ENCODE measurements at regions not wholly inside any gene's neighbourhood (a gene's known extent, or its start where the extent isn't known, plus 50 kb on each side); places are given as distances from the start of the nearest gene placed in this dataset.

DNA sequence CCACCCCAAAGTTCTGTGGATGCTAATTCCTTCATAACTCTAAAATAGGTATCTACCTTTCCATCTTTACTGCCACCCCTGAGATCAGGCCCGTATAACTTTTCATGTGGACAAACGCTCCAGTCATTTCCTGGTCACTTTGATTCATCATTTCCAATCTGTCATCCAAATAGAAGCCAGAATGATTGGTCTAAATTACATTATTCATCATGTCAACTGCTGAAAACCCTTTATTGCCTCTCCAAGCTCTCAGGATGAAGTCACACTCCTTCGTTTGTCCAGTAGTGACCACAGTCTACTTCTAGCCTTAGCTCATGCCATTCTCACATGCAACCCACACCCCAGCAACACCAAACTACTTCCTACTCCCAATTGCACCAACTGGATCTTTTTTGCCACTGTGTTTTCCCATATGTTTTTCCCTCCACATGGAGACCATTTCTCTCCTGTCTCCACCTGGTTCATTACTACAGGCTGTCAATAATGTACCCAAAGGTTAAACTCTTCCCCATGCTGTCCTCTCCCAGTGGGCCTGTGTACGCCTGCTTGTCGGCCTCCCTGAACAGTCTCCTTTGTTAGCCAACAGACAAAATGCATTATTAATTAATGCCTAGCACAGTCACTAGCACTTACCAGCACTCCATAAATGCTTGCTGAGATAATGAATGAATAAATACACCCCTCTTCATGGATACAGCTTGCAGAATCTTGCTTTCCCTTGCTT is 382.6 kb upstream of the NOCT start:
- Histone ChIP-seq H3K36me3 (replicated peaks; ENCODE audit: insufficient read depth, low read length) (no peaks in the 10 kb centered on the region), H3K79me2 (ENCODE audit: low read length) (no peaks in the 10 kb centered on the region), H3K9me3 (replicated peaks; ENCODE audit: insufficient read depth, low read length) (no peaks in the 10 kb centered on the region), H3K9ac (ENCODE audit: low read length) (no peak overlapping the region), H3K9me2 (replicated peaks; ENCODE audit: insufficient read depth, low read length) (no peaks in the 10 kb centered on the region), H3K4me1 (ENCODE audit: low read length) (no peaks in the 10 kb centered on the region), H4K20me1 (ENCODE audit: insufficient read depth, low read length) (no peaks in the 10 kb centered on the region), H2AFZ (ENCODE audit: low read length) (no peak overlapping the region), H3K4me3 (ENCODE audit: low read length) (no peak overlapping the region), H3K4me2 (ENCODE audit: low read depth, low read length) (no peak overlapping the region), H3K27me3 (replicated peaks; ENCODE audit: insufficient read depth, low read length) (no peaks in the 10 kb centered on the region), H3F3A (ENCODE audit: insufficient read depth, low read length) (no peaks in the 10 kb centered on the region), H3K27ac (ENCODE audit: low read length) (no peak overlapping the region)
- no peak for DNase-seq
- TF ChIP-seq, protein P1, sequence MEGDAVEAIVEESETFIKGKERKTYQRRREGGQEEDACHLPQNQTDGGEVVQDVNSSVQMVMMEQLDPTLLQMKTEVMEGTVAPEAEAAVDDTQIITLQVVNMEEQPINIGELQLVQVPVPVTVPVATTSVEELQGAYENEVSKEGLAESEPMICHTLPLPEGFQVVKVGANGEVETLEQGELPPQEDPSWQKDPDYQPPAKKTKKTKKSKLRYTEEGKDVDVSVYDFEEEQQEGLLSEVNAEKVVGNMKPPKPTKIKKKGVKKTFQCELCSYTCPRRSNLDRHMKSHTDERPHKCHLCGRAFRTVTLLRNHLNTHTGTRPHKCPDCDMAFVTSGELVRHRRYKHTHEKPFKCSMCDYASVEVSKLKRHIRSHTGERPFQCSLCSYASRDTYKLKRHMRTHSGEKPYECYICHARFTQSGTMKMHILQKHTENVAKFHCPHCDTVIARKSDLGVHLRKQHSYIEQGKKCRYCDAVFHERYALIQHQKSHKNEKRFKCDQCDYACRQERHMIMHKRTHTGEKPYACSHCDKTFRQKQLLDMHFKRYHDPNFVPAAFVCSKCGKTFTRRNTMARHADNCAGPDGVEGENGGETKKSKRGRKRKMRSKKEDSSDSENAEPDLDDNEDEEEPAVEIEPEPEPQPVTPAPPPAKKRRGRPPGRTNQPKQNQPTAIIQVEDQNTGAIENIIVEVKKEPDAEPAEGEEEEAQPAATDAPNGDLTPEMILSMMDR (IDR thresholded peaks at IDR 0.05; ENCODE audit: low read length): no peak
- TF ChIP-seq EZH2 (optimal IDR thresholded peaks at IDR 0.05; ENCODE audit: low read depth, low read length) (no peak), EZH2phosphoT487 (IDR thresholded peaks at IDR 0.05; ENCODE audit: low read length) (no peak)

DNA sequence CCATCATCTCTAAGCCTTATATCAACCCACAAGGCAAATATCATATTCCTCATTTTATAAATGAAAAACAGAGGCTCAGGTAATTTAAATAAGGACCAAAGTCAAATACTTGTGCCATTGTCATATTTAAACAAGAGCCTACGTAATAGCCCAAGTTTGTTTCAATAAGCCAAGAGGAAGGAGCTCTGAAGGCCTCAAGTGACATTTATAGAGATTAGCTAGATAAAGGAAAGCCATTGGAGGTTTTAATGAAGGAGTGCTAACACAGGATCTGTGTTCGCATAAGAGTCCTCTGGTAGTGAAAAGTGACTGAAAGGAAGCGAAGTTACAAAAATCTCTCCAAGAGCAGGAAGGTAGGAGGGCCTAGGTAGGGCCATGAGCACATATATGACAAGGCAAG is 384.9 kb upstream of the NOCT start:
- H3K79me2 ChIP-seq (ENCODE audit: low read length): no peaks in the 10 kb centered on the region
- TF ChIP-seq EZH2phosphoT487 (IDR thresholded peaks at IDR 0.05; ENCODE audit: low read length) (no peak), EZH2 (optimal IDR thresholded peaks at IDR 0.05; ENCODE audit: low read depth, low read length) (no peak)
- TF ChIP-seq, protein P1 (IDR thresholded peaks at IDR 0.05; ENCODE audit: low read length): no peak
- DNase-seq: no peak
- no peaks in the 10 kb centered on the region for H3K27me3 ChIP-seq (replicated peaks; ENCODE audit: insufficient read depth, low read length)
- no peaks in the 10 kb centered on the region for H3K4me1 ChIP-seq (ENCODE audit: low read length)
- no peak overlapping the region for H2AFZ ChIP-seq (ENCODE audit: low read length)
- H4K20me1 ChIP-seq (ENCODE audit: insufficient read depth, low read length): no peaks in the 10 kb centered on the region
- H3K27ac ChIP-seq (ENCODE audit: low read length): no peak overlapping the region
- H3K9me2 ChIP-seq (replicated peaks; ENCODE audit: insufficient read depth, low read length): no peaks in the 10 kb centered on the region
- H3K36me3 ChIP-seq (replicated peaks; ENCODE audit: insufficient read depth, low read length): no peaks in the 10 kb centered on the region
- H3F3A ChIP-seq (ENCODE audit: insufficient read depth, low read length): no peaks in the 10 kb centered on the region
- H3K9me3 ChIP-seq (replicated peaks; ENCODE audit: insufficient read depth, low read length): no peaks in the 10 kb centered on the region
- no peak overlapping the region for H3K4me2 ChIP-seq (ENCODE audit: low read depth, low read length)
- H3K9ac ChIP-seq (ENCODE audit: low read length): no peak overlapping the region
- H3K4me3 ChIP-seq (ENCODE audit: low read length): no peak overlapping the region

DNA sequence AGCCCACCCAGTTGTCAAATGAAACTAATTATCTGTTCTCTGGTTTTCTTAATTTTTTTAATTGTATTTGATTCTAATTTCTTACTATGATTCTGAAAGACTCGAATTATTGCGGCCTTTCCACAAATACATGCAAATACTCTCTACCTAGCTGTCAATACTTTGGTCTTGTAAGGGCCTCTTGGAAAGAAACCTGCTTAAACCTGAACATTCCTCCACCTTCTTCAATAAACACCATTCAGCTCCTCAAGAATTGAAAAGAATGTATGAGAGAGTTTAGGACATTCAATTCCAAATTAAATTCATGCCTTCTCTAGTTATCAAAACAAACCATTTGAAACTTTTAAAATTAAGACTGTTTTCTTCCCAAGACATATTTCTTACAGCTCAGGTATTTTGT is 385.9 kb upstream of the NOCT start:
- Histone ChIP-seq H3K27me3 (replicated peaks; ENCODE audit: insufficient read depth, low read length) (no peaks in the 10 kb centered on the region), H2AFZ (ENCODE audit: low read length) (no peak overlapping the region), H3K9me3 (replicated peaks; ENCODE audit: insufficient read depth, low read length) (no peaks in the 10 kb centered on the region), H3K4me3 (ENCODE audit: low read length) (no peak overlapping the region), H3K9ac (ENCODE audit: low read length) (no peak overlapping the region), H3F3A (ENCODE audit: insufficient read depth, low read length) (no peaks in the 10 kb centered on the region), H3K36me3 (replicated peaks; ENCODE audit: insufficient read depth, low read length) (no peaks in the 10 kb centered on the region), H4K20me1 (ENCODE audit: insufficient read depth, low read length) (no peaks in the 10 kb centered on the region), H3K4me1 (ENCODE audit: low read length) (no peaks in the 10 kb centered on the region), H3K79me2 (ENCODE audit: low read length) (no peaks in the 10 kb centered on the region), H3K4me2 (ENCODE audit: low read depth, low read length) (no peak overlapping the region), H3K9me2 (replicated peaks; ENCODE audit: insufficient read depth, low read length) (no peaks in the 10 kb centered on the region), H3K27ac (ENCODE audit: low read length) (no peak overlapping the region)
- DNase-seq: no peak
- TF ChIP-seq, protein P1 (IDR thresholded peaks at IDR 0.05; ENCODE audit: low read length): no peak
- no peak for TF ChIP-seq EZH2phosphoT487 (IDR thresholded peaks at IDR 0.05; ENCODE audit: low read length)
